MM.1S (cell line): ENCODE measurements at regions not wholly inside any gene's neighbourhood (a gene's known extent, or its start where the extent isn't known, plus 50 kb on each side); places are given as distances from the start of the nearest gene placed in this dataset.

Experiments used
- EZH2 ChIP-seq: fragments of 300-600 bp; sonication (generic); optimal IDR thresholded peaks from 2 replicates; pipeline ENCODE3; 2017; ENCODE audit warnings: low read depth, mild to moderate bottlenecking, antibody characterized with exemption, low read length, mixed read lengths
- TF ChIP-seq, protein P1 (sequence below): fragments of 300-600 bp; sonication (generic); IDR thresholded peaks from 2 replicates; pipeline ENCODE4 v1.5.1; 2016; ENCODE audit warnings: antibody characterized with exemption, low read length, mixed read lengths

DNA sequence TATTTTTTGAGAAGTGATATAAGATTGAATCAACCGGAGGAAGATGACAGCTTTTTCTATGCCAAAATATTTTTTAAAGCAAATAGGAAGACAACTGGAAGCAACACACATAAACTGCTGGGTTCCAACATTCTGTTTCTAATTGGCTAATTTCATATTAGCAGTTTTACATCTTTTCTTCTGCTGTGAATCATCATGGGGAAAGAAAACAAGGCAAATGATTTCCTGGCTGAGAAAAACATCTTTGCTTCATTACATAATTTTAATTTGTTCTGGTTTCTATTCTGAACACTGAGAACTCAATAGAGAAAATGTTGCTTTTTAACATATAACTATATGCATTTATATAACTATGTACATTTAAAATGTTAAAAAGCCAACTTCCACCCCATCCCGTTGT lies 2518.5 kb downstream of the ARAP2 start:
- TF ChIP-seq EZH2 = no peak
- TF ChIP-seq, protein P1, sequence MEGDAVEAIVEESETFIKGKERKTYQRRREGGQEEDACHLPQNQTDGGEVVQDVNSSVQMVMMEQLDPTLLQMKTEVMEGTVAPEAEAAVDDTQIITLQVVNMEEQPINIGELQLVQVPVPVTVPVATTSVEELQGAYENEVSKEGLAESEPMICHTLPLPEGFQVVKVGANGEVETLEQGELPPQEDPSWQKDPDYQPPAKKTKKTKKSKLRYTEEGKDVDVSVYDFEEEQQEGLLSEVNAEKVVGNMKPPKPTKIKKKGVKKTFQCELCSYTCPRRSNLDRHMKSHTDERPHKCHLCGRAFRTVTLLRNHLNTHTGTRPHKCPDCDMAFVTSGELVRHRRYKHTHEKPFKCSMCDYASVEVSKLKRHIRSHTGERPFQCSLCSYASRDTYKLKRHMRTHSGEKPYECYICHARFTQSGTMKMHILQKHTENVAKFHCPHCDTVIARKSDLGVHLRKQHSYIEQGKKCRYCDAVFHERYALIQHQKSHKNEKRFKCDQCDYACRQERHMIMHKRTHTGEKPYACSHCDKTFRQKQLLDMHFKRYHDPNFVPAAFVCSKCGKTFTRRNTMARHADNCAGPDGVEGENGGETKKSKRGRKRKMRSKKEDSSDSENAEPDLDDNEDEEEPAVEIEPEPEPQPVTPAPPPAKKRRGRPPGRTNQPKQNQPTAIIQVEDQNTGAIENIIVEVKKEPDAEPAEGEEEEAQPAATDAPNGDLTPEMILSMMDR = no peak
